Keratinocyte (primary cell): ENCODE measurements at regions not wholly inside any gene's neighbourhood (a gene's known extent, or its start where the extent isn't known, plus 50 kb on each side); places are given as distances from the start of the nearest gene placed in this dataset.

Experiments
- EZH2 ChIP-seq: IDR thresholded peaks from one replicate; pipeline ENCODE4 v1.6.1; 2012; ENCODE audit warnings: inconsistent platforms, mild to moderate bottlenecking, low read length, moderate library complexity
- TF ChIP-seq, protein P1 (sequence below), 3 experiments: IDR thresholded peaks in 1 of 3; conservative IDR thresholded peaks in 1 of 3; optimal IDR thresholded peaks in 1 of 3; 2 replicates in 2 of 3; 3 replicates in 1 of 3; pipeline versions ENCODE3 to v1.5.1; 2011; ENCODE audit warnings: low read length in 3 of 3, mild to moderate bottlenecking in 3 of 3, moderate library complexity in 2 of 3, control low read depth in 1 of 3, inconsistent platforms in 1 of 3; ENCODE audit not compliant: insufficient read depth in 2 of 3; ENCODE audit errors: extremely low read depth in 1 of 3

DNA sequence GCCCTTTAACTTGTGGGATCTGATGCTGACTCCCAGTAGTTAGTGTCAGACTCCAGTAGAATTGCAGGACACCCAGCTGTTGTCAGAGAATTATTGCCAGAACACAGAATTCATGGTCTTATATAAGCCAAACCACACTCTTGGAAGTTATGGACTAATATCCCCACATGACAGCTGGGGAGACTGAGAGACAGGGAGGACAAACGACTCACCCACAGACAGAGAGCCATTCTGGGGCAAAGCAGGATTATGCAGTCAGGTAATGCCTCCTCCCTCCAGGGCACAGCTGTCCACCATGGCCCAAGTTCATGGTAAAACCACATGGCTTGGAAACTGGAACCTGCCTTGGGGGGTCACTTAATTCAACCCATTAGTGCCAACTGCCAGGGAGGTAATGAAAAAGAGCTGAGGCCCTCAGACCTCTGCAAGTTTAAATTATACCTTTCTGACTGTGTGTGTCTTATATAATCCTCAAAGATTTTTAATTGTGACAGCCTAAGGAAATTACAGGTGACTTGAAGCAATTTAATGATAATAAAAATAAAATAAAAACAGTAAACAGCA is 299.5 kb downstream of the BUD13 start:
- no peak for TF ChIP-seq EZH2
- TF ChIP-seq, protein P1, sequence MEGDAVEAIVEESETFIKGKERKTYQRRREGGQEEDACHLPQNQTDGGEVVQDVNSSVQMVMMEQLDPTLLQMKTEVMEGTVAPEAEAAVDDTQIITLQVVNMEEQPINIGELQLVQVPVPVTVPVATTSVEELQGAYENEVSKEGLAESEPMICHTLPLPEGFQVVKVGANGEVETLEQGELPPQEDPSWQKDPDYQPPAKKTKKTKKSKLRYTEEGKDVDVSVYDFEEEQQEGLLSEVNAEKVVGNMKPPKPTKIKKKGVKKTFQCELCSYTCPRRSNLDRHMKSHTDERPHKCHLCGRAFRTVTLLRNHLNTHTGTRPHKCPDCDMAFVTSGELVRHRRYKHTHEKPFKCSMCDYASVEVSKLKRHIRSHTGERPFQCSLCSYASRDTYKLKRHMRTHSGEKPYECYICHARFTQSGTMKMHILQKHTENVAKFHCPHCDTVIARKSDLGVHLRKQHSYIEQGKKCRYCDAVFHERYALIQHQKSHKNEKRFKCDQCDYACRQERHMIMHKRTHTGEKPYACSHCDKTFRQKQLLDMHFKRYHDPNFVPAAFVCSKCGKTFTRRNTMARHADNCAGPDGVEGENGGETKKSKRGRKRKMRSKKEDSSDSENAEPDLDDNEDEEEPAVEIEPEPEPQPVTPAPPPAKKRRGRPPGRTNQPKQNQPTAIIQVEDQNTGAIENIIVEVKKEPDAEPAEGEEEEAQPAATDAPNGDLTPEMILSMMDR (optimal IDR thresholded peaks at IDR 0.05 in 1 of 3, IDR thresholded peaks at IDR 0.05 in 1 of 3, conservative IDR thresholded peaks at IDR 0.05 in 1 of 3; ENCODE audit: extremely low read depth in 1 of 3, insufficient read depth in 2 of 3, low read length in 3 of 3) = no peak
